GM21367 (cell line): ENCODE measurements at regions not wholly inside any gene's neighbourhood (a gene's known extent, or its start where the extent isn't known, plus 50 kb on each side); places are given as distances from the start of the nearest gene placed in this dataset.

Experiments used
- ATAC-seq: cut with Tn5 transposase; IDR thresholded peaks from one replicate; pipeline ENCODE4 v1.9.1; 2021; ENCODE audit not compliant: unreplicated experiment

DNA sequence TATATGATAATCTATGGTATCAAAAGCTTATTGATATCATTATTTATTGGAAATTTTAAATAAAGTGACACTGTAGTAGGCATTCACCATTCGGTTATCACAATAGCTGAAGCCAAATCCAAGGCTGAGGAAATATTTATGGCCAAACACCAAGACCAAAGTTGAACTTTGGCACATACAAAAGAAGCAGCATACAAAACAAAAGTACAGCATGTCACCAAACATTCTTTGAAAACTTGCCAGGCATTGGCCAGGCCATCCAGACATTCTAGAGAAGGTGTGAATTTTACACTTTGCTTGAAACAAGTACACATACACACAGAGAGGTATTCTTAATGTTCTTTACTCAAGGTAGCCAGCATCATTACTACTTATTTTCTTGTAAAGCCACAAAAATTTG lies 544.4 kb upstream of the CXADR start:
- ATAC-seq = no peak

DNA sequence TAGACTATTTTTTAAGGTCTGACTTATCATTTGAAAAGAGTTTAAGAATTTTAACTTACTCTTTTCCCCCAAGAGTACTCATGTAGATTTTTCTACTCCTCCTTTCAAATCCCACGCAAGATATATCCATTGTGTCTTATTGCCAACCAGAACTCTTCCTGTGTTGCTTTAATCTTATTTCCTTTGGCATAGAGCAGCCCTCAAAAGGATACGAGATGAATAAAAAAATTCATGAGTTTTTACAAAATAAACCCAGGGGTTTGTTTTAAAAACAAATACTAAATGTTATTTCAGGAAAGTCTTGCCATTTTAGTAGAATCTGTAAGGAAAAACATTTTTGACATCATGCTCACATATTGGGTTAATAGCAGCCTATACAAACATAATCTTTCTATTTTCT lies 543.2 kb upstream of the CXADR start:
- ATAC-seq = no peak

DNA sequence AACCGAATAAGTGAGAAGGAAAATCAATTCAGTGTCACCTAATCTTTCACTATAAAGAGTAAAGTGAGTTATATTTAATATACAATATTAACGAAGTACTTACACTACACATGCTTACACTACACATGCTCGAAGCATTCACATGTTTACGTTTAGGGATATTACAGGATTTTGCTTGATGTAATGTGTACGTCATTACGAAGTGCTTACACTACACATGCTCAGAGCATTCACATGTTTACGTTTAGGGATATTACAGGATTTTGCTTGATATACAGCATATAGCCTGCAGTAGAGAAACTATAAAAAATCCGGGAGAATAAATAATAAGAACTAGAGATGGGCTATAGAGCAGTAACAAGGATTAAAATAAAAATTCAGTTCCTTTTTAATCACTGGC lies 538.8 kb upstream of the CXADR start:
- no peak for ATAC-seq

DNA sequence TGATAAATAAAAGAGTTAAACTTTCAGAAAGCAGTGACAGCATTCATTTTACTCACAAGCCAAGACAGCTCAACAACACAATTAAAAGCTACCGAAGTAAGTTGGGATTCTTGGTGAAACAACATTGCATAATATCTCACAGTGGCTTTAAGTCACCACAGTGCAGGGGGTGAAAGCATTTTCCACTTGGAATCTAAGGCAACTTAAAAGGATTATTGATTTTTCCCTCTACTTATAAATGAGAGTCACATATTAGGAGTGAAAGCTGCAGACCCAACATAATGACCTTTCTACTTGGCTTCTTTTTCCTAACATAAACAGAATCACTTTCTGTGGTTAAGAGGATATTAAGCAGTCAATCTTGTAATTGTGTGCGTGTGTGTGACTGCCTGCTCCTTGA lies 536.6 kb upstream of the CXADR start:
- ATAC-seq = no peak

DNA sequence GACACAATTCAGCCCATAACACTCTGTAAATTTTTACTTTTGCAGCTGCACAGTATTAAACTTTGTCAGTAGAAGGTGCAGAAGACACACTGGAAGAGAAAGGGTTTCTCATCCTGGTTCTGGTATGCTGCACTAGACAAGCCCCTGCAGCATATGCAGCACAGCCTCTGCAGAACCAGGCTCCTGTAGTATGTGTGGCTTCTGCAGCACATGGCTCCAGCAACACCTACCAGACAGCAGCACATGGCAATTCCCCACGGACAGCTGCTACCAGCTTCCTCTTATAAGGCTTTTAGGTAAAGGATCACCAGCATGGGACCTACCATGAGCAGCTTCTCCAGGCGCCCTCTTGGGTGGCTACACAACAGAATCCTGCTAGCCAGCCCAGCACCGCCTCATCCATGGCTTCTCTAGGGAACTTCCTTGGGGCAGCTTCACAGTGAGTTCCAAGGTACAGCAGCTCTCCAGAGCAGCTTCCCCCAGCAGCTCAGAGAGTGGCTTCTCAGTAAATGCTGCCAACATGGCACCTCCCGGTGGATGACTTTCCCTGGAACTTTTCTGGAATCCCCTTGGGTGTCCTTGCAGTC lies 534.4 kb upstream of the CXADR start:
- no peak for ATAC-seq

DNA sequence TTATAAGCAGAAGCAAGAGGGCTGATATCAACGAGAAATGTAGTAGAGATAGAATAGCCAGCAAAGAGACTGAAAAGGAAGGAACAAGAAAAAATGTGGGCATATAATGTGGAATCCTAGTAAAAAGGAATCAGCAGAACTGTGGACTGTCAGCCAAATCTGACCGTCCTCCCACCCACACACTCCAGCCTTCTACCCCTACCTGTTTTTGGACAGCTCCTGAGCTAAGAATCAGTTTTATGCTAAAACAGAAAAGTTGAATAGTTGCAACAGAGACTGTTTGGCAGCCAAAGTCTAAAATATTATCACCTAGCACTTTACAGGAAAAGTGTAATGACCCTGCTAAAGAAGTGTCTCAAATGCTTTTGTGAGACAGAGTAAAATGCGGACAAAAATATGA lies 533.3 kb upstream of the CXADR start:
- no peak for ATAC-seq

DNA sequence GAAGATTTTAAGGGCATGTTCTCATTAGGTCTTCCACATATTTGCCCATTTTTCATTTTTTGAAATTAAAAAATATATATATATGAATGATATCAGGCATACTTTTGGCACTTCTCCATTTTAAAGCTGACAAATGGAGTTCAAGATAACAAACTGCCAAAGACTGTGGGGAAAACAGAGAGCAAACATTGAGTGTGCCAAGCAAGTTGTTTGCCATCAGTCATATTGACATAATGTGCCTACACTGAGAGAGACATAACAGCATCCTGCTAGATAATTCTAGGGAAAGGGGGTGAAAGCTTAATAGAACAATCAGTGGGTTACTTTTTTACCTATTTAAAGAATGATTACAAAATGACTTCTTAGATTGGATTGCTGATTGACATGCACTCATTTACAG lies 529.4 kb upstream of the CXADR start:
- no peak for ATAC-seq

DNA sequence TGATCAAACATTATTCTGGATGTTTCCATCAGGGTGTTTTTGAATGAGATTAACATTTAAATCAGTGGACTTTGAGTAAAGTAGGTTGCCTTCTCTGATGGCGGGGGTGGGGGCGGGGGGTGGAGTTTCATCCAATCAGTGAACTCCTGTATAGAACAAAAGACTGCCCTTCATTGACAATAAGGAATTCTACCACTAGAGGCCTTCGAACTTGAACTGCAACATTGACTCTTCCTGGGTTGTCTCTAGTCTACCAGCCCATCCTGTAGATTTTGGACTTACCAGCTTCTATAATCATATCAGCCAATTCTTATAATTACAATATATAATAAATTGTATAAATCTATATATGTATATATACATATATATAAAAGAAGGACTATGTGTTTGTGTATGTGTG lies 520.4 kb upstream of the CXADR start:
- no peak for ATAC-seq

DNA sequence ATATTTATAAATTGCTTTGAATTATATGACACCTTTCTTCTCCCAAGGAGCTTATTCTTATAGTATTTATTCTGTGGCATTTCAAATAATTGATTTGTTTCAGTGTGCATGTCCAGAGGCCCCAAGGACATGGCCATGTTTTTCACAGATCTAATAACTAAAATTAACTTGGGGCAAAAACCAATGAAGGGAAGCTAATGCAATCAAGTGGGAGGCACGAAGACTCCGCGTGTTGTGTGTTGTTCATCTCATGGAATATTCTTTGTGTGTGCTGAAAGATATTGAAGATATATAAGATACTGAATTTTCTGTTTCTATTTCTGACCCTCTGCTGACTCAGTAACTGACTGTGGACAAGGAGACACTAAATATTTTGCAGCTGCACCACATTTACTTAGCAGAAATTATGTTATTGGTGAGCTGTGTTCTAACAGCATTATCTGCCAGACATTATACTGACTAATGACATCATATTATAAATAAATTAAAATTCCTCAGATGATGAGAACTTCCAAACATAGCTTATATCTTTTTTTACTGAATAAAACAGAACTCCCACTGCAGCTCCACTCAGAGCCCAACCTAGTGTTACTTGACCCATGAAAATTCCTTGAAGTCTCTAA lies 519.3 kb upstream of the CXADR start:
- ATAC-seq = no peak

DNA sequence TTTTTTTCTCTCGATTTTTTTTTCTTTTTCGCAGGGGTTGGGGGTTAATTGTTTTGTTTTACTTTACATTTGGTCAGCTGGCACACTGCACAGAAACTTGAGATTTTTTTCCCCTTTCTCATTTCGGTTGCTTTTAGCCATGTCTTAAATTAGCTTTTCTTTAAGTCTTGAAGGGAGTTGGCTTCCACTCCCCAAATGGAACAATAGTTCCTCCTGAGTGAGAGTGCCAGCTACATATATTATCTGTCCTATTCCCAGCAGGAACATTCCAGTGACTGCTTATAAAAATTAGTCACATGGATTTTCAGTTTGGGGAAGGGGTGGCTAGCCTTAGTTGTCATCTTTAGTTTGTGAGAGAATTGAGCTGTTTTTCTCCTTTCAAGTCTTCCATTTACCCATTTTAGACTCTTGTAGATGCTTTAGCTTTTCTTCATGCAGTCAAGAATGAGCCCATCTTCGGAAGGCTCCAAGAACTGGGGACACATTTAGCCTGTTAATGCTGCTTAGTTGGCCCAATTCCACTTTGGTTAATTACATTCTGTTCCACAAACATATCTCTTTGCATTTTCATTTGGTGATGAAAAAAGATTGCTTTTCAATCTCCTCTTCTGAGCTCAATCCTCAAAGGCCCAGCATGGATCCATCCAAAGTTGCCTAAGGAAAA lies 510.1 kb upstream of the CXADR start:
- no peak for ATAC-seq

DNA sequence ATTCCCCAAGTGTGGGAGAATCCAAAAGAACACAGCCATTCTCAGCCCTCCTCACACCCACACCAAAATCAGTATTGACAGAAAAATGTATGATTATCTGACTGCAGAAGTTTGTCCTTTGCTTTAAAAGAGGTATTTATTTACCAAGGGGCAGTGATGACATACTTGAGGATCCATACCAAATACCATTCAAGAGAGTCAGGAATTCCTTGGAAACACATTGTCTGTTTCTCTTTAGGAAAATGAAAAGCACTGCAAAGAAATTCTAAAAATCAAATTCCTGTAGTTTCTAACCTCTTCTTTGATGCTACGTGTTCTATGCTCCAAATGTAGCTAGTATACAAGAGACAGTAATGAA lies 509.6 kb upstream of the CXADR start:
- no peak for ATAC-seq

DNA sequence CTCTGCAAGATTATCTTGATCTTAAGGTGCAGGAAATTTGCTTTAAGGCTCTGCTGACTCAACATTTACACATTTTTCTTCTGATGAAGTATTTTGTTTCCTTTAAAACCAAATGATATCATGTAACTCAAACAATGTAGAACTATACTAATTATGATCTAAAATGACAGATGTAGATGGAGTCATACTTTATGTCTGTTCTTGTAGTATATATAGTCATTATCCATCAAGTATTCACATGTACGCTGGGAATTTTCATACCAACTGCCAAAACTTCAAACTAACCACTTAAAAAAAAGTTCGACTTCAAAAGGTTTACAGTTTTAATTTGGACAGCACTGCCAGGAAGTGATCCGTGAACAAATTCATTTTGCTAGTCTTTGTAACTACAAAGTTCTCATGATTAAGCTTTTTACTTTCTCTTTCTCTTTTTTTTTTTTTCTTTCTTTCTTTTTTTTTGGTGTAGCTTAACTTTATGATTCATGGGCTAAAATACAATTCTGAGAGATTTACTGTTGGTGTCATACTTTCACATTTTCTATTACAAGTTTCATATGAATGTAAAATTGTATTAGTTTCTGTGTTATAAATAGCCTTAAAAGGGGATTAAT lies 509.0 kb upstream of the CXADR start:
- no peak for ATAC-seq

DNA sequence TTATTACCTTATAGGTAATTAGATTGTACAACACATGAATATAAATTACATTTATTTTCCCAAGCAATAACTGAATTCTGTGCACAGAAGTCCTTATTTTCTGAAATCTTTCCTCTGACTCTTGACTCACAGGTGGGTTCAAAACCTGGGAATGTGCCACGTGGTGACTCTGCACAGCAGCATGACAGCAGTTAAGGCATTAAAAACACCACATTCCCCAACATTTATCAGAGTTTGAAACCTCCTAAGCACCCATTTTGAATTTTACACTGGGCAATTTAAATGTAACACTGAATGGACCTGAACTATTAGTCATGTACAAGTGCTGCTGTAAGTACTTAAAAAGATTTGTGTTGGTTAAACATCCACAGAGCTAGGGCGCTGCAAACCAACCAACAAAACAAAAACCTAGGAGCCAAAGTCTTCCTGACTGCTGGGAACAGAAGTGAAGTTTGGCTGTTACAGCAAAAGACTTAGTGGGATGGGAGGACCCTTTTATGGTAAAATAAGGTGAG lies 480.6 kb upstream of the CXADR start:
- no peak for ATAC-seq

DNA sequence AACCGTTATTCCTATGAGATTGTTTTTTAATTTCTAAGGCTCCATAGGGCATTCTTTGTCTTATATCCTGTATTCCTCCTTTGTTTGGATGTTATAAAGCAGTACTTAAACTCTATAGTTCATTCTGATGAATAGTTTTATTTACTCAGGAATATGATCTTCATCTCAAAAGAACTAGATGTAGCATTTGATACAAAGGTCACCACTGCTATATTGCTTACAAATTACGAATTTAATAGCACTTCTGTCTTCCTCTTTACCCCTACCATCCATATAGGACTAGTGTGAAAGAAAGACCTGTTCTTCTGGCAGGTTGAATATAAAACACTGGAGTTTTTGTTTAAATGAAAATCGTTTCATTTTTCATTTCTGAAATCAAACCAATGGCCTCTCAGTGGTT lies 468.1 kb upstream of the CXADR start:
- no peak for ATAC-seq

DNA sequence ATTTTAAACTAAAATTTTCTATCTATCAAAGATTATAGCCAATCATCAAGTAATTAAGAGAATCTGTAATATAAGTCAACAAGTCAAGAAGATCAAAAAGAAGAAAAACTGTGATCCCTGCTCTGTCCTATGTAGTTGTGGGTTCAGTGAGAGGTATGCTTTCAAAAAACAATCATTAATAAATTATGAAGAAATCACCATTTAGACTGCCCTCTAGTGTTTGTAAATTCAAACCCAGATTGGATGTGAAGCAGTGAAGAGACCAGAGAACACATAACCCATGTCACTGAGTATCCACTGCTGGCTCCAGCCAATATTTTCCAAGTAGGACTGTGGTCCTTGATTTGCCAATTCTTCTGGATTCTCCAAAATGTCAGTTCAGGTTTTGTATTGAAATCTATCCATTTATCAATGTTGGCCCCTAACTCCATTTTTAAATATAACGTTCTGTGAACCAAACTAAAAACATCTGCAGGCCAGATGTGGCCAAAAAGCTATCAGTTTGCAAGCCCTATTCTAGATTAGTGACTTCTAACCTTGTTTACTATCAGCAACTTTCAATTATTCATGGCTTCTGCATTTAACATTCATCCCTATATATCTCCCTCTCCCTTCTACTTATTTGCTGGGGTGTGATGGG lies 467.5 kb upstream of the CXADR start:
- no peak for ATAC-seq

DNA sequence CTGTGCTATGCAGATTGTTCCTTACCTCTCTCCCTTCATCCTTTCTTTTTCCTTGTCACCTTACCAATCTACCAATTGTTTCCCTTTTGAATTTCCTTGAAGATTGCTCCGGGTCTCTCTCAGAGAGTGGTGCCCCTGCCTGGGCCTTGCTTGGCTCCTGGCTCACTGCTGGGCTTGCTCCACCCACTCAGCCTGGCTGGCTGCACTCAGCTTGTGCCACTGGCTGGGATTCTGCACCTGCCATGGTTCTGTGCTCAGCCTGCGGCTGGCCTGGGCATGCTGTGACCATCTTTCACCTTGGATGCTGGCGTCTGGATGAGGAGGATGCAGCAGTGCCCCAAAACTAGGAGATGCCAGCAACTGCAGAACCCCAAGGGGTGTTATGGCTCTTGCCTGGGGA lies 463.9 kb upstream of the CXADR start:
- no peak for ATAC-seq

DNA sequence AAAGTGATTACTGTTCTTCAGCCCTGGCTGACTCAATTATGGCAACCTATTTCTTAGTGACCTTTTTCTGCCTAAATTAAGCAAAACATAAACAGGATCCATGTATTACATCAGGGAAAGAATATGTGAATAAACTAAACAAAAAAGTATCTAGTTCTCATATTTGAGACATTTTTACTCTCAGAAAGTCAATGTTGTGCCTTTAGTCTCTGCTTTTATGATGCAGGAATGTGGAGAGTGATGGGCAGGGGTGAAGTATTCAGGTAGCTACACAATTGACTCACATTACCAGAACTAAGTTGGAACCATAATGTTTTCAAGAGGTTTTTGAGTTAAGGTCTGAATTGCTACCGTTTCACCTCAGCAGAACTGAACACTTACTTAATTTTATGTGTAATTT lies 462.7 kb upstream of the CXADR start:
- no peak for ATAC-seq

DNA sequence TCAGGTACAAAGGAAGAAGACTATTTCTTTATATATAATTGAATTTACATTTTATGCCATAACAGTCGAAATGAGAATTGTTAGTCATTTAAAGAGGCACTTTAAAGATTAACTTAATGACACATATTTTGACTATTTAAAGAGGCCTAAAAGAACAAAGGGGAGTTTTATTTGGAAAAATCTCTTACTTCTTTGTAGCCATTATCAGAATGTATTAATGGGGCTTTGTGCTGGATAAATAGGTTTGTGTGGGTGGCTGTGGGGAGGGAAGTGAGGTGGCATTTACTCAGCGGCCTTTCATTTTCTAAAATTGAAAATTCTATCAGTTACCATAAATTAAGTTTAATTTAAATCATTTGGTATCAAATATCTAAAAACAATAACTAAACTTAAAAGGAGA lies 462.2 kb upstream of the CXADR start:
- no peak for ATAC-seq

DNA sequence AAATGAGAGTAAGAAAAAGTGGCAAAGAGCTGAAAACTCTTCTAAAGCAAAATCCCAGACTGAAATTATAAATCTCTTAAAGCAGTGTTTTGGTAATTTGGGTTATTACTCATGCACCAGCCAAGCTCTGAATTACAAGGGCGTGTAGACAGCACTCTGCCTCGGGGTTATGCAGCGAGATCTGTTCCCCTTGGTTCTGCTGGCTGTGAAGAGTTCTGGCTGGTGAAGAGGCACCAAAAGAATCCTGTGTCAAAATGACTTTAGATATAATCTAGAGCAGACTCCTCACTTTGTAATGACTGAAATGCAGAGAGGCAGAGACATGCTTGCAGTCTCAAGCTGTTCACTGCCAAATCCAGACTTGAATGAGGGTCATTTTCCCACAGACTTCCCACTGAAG lies 461.8 kb upstream of the CXADR start:
- no peak for ATAC-seq

DNA sequence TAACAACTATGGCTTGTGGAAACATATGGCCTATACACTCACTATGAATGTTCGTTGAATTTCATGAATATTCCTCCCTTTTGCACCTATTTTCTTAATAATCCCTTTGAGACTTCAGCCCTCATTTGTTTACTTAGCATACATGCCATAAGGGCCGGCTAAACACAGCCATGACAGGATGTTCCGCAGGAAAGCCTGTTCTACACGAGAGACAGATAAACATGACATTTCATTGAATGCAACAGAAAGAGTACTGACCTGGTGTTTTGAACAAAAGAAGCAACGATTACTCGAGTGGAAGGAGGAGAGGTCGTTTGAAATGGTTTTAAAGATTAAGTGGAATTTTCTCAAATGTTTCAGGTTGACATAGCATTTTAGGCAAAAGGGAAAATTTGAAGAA lies 459.5 kb upstream of the CXADR start:
- no peak for ATAC-seq

DNA sequence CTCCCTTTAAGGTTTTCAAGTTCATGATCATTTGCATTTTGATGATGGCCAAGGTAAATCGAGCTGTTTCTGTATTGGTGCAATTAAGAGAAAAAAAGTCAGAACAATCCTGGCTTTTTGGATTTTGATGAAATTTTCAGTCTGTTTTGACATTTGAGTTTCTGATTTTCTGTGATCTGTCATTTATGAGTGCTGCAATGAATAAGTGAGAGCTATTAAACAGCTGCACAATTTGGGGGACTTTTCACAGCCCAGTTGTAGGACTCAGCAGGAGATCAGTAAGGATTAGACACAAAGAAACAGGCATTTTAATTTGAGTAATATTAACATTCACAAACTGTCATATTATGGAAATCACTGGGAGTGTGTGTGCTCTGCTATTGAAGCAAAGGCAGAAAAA lies 452.9 kb upstream of the CXADR start:
- ATAC-seq = no peak

DNA sequence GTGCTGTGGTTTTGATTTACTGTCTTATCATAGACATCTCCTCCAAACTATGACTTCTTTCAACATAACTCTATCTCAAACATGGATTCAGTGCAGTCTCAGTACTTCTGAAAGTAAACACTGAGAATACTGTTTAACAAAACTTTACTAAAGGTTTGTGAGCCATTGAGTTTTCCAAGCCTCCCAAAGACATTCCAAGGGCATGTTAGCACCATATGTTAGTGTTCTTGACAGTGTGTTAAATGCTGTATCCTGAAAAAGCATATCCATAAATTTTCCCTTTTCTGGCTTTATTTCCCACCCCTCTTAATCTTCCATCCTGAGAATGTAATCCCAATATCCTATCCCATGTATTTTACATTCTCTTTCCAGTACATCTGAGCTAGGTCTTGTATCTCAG lies 446.8 kb upstream of the CXADR start:
- no peak for ATAC-seq
